ENCODE measurements at regions not wholly inside any gene's neighbourhood (a gene's known extent, or its start where the extent isn't known, plus 50 kb on each side); places are given as distances from the start of the nearest gene placed in this dataset.
"Not testable (repeated sequence)": the region's sequence is repeated elsewhere in the genome, so short reads cannot be mapped to it uniquely, and the experiment has no call there.

- H3K27ac Mint-ChIP-seq, result no peak overlapping the region
- DNase-seq (ENCODE audit: low spot score) (no peak), ATAC-seq (no peak)
- no peak overlapping the region for H3K4me3 Mint-ChIP-seq
- no peaks in the 10 kb centered on the region for H3K27me3 Mint-ChIP-seq
- H3K4me1 Mint-ChIP-seq (ENCODE audit: low read depth in 2 of 2), result no peaks in the 10 kb centered on the region
- peaks cover 8% of the 10 kb centered on the region for H3K9me3 Mint-ChIP-seq
- H3K36me3 Mint-ChIP-seq, result no peaks in the 10 kb centered on the region
These were observed 981.0 kb upstream of the HS3ST1 start for GRCh38 chr4:12409507-12410190.

- Mint-ChIP-seq H3K4me3 (no peak overlapping the region), H3K4me1 (ENCODE audit: low read depth in 2 of 2) (no peaks in the 10 kb centered on the region), H3K9me3 (peaks cover 7% of the 10 kb centered on the region), H3K27ac (no peak overlapping the region), H3K36me3 (no peaks in the 10 kb centered on the region), H3K27me3 (no peaks in the 10 kb centered on the region)
- no peak for ATAC-seq
- no peak for DNase-seq (ENCODE audit: low spot score)
These were observed 979.7 kb upstream of the HS3ST1 start for GRCh38 chr4:12408364-12408763.

GRCh38 chr4:12403175-12403574 lies 974.5 kb upstream of the HS3ST1 start:
- DNase-seq (ENCODE audit: low spot score) (no peak), ATAC-seq (no peak)
- Mint-ChIP-seq H3K4me3 (no peak overlapping the region), H3K4me1 (ENCODE audit: low read depth in 2 of 2) (no peaks in the 10 kb centered on the region), H3K36me3 (no peaks in the 10 kb centered on the region), H3K27ac (no peak overlapping the region), H3K27me3 (no peaks in the 10 kb centered on the region), H3K9me3 (peaks cover 19% of the 10 kb centered on the region)

- Mint-ChIP-seq H3K27ac (no peak overlapping the region), H3K36me3 (peaks cover 5% of the 10 kb centered on the region), H3K27me3 (no peaks in the 10 kb centered on the region), H3K9me3 (peaks cover 19% of the 10 kb centered on the region), H3K4me1 (ENCODE audit: low read depth in 2 of 2) (no peaks in the 10 kb centered on the region), H3K4me3 (no peak overlapping the region)
- DNase-seq (ENCODE audit: low spot score) (no peak), ATAC-seq (no peak)
These were observed 971.1 kb upstream of the HS3ST1 start for GRCh38 chr4:12399781-12400180.

GRCh38 chr4:12393631-12394262 lies 965.1 kb upstream of the HS3ST1 start:
- H3K36me3 Mint-ChIP-seq, result peaks cover 5% of the 10 kb centered on the region
- no peaks in the 10 kb centered on the region for H3K4me1 Mint-ChIP-seq (ENCODE audit: low read depth in 2 of 2)
- H3K27ac Mint-ChIP-seq, result no peak overlapping the region
- no peak for DNase-seq (ENCODE audit: low spot score)
- H3K9me3 Mint-ChIP-seq, result peaks cover 15% of the 10 kb centered on the region
- ATAC-seq, result no peak
- no peak overlapping the region for H3K4me3 Mint-ChIP-seq
- H3K27me3 Mint-ChIP-seq, result no peaks in the 10 kb centered on the region

- no peak for ATAC-seq
- no peak overlapping the region for H3K27ac Mint-ChIP-seq
- DNase-seq (ENCODE audit: low spot score), result no peak
- H3K27me3 Mint-ChIP-seq, result no peaks in the 10 kb centered on the region
- peaks cover 13% of the 10 kb centered on the region for H3K9me3 Mint-ChIP-seq
- no peaks in the 10 kb centered on the region for H3K4me1 Mint-ChIP-seq (ENCODE audit: low read depth in 2 of 2)
- H3K36me3 Mint-ChIP-seq, result no peaks in the 10 kb centered on the region
- no peak overlapping the region for H3K4me3 Mint-ChIP-seq
These were observed 960.9 kb upstream of the HS3ST1 start for GRCh38 chr4:12389604-12390003.

- Mint-ChIP-seq H3K4me1 (ENCODE audit: low read depth in 2 of 2) (no peaks in the 10 kb centered on the region), H3K9me3 (peaks cover 17% of the 10 kb centered on the region), H3K36me3 (peaks cover 7% of the 10 kb centered on the region), H3K4me3 (no peak overlapping the region), H3K27ac (no peak overlapping the region), H3K27me3 (no peaks in the 10 kb centered on the region)
- DNase-seq (ENCODE audit: low spot score), result no peak
- ATAC-seq, result no peak
These were observed 953.9 kb upstream of the HS3ST1 start for GRCh38 chr4:12382567-12382966.

- Mint-ChIP-seq H3K36me3 (peaks cover 7% of the 10 kb centered on the region), H3K4me1 (ENCODE audit: low read depth in 2 of 2) (no peaks in the 10 kb centered on the region), H3K9me3 (peaks cover 23% of the 10 kb centered on the region), H3K4me3 (no peak overlapping the region), H3K27me3 (no peaks in the 10 kb centered on the region), H3K27ac (no peak overlapping the region)
- DNase-seq (ENCODE audit: low spot score) (no peak), ATAC-seq (no peak)
These were observed 950.5 kb upstream of the HS3ST1 start for GRCh38 chr4:12379191-12379590.

GRCh38 chr4:12375805-12376204 lies 947.1 kb upstream of the HS3ST1 start:
- Mint-ChIP-seq H3K9me3 (peaks cover 19% of the 10 kb centered on the region), H3K4me1 (ENCODE audit: low read depth in 2 of 2) (no peaks in the 10 kb centered on the region), H3K27ac (no peak overlapping the region), H3K36me3 (no peaks in the 10 kb centered on the region), H3K4me3 (no peak overlapping the region), H3K27me3 (no peaks in the 10 kb centered on the region)
- DNase-seq (ENCODE audit: low spot score) (no peak), ATAC-seq (no peak)

- peaks cover 18% of the 10 kb centered on the region for H3K9me3 Mint-ChIP-seq
- ATAC-seq; H3K4me1 Mint-ChIP-seq (ENCODE audit: low read depth in 2 of 2); H3K27ac Mint-ChIP-seq; DNase-seq (ENCODE audit: low spot score); H3K27me3 Mint-ChIP-seq; H3K4me3 Mint-ChIP-seq: not testable (repeated sequence)
- peaks cover 10% of the 10 kb centered on the region for H3K36me3 Mint-ChIP-seq
These were observed 937.2 kb upstream of the HS3ST1 start for GRCh38 chr4:12365869-12366268.

GRCh38 chr4:12360391-12360790 lies 931.7 kb upstream of the HS3ST1 start:
- DNase-seq (ENCODE audit: low spot score) (no peak), ATAC-seq (no peak)
- Mint-ChIP-seq H3K4me1 (ENCODE audit: low read depth in 2 of 2) (no peaks in the 10 kb centered on the region), H3K36me3 (peaks cover 7% of the 10 kb centered on the region), H3K27ac (no peak overlapping the region), H3K4me3 (no peak overlapping the region), H3K27me3 (no peaks in the 10 kb centered on the region), H3K9me3 (peaks cover 25% of the 10 kb centered on the region)

GRCh38 chr4:12359420-12359819 lies 930.7 kb upstream of the HS3ST1 start:
- ATAC-seq (no peak), DNase-seq (ENCODE audit: low spot score) (no peak)
- H3K4me3 Mint-ChIP-seq, result no peak overlapping the region
- peaks cover 17% of the 10 kb centered on the region for H3K9me3 Mint-ChIP-seq
- H3K36me3 Mint-ChIP-seq, result peaks cover 2% of the 10 kb centered on the region
- H3K27me3 Mint-ChIP-seq, result no peaks in the 10 kb centered on the region
- H3K27ac Mint-ChIP-seq, result no peak overlapping the region
- no peaks in the 10 kb centered on the region for H3K4me1 Mint-ChIP-seq (ENCODE audit: low read depth in 2 of 2)

GRCh38 chr4:12333083-12333482 lies 904.4 kb upstream of the HS3ST1 start:
- Mint-ChIP-seq H3K9me3 (peaks cover 18% of the 10 kb centered on the region), H3K36me3 (peaks cover 16% of the 10 kb centered on the region)
- H3K27me3 Mint-ChIP-seq; H3K27ac Mint-ChIP-seq; H3K4me1 Mint-ChIP-seq (ENCODE audit: low read depth in 2 of 2); H3K4me3 Mint-ChIP-seq; ATAC-seq; DNase-seq (ENCODE audit: low spot score): not testable (repeated sequence)

- no peak for ATAC-seq
- no peaks in the 10 kb centered on the region for H3K4me1 Mint-ChIP-seq (ENCODE audit: low read depth in 2 of 2)
These were observed 896.3 kb upstream of the HS3ST1 start for GRCh38 chr4:12324965-12325364.

GRCh38 chr4:12319765-12320164 lies 891.1 kb upstream of the HS3ST1 start:
- no peak for DNase-seq (ENCODE audit: low spot score)
- Mint-ChIP-seq H3K27ac (no peak overlapping the region), H3K27me3 (no peaks in the 10 kb centered on the region), H3K36me3 (no peaks in the 10 kb centered on the region), H3K9me3 (peaks cover 10% of the 10 kb centered on the region), H3K4me1 (ENCODE audit: low read depth in 2 of 2) (no peaks in the 10 kb centered on the region), H3K4me3 (no peak overlapping the region)
- no peak for ATAC-seq

More at GRCh38 chr4:12324965-12325364, 896.3 kb upstream of the HS3ST1 start:
- no peak overlapping the region for H3K27ac Mint-ChIP-seq
- peaks cover 11% of the 10 kb centered on the region for H3K9me3 Mint-ChIP-seq
- no peak for DNase-seq (ENCODE audit: low spot score)
- H3K27me3 Mint-ChIP-seq, result no peaks in the 10 kb centered on the region
- no peaks in the 10 kb centered on the region for H3K36me3 Mint-ChIP-seq
- no peak overlapping the region for H3K4me3 Mint-ChIP-seq
